Bronchial epithelial cell (primary cell): ENCODE measurements at regions not wholly inside any gene's neighbourhood (a gene's known extent, or its start where the extent isn't known, plus 50 kb on each side); places are given as distances from the start of the nearest gene placed in this dataset.

ENCODE experiments used
- DNase-seq: peaks from one replicate; pipeline ENCODE4 v3.0.0-alpha.2; 2010; ENCODE audit warnings: low read depth
- FAIRE-seq: peaks from 2 replicates; lab custom pipeline; 2011; peaks lifted over from hg19 to GRCh38; lab: Jason Lieb, UNC
- H3K27me3 ChIP-seq: 2 replicates; pipeline ENCODE4 v1.5.1; 2011; ENCODE audit warnings: low read length; ENCODE audit not compliant: control insufficient read depth, insufficient read depth
- H3K36me3 ChIP-seq: 2 replicates; pipeline ENCODE4 v1.5.1; 2011; ENCODE audit warnings: low read length; ENCODE audit not compliant: control insufficient read depth, insufficient read depth
- H3K4me3 ChIP-seq: 2 replicates; pipeline ENCODE4 v1.5.1; 2011; ENCODE audit warnings: mild to moderate bottlenecking, low read depth, low read length, control low read depth
- TF ChIP-seq, protein P1 (sequence below): IDR thresholded peaks from 2 replicates; pipeline ENCODE4 v1.5.1; 2011; ENCODE audit warnings: mild to moderate bottlenecking, moderate library complexity, low read length, control low read depth, inconsistent platforms; ENCODE audit not compliant: insufficient read depth, severe bottlenecking

GRCh38 chr12:92331383-92331782, 185.7 kb upstream of the BTG1 start:
- TF ChIP-seq, protein P1, sequence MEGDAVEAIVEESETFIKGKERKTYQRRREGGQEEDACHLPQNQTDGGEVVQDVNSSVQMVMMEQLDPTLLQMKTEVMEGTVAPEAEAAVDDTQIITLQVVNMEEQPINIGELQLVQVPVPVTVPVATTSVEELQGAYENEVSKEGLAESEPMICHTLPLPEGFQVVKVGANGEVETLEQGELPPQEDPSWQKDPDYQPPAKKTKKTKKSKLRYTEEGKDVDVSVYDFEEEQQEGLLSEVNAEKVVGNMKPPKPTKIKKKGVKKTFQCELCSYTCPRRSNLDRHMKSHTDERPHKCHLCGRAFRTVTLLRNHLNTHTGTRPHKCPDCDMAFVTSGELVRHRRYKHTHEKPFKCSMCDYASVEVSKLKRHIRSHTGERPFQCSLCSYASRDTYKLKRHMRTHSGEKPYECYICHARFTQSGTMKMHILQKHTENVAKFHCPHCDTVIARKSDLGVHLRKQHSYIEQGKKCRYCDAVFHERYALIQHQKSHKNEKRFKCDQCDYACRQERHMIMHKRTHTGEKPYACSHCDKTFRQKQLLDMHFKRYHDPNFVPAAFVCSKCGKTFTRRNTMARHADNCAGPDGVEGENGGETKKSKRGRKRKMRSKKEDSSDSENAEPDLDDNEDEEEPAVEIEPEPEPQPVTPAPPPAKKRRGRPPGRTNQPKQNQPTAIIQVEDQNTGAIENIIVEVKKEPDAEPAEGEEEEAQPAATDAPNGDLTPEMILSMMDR: no peak
- Histone ChIP-seq H3K27me3 (no peaks in the 10 kb centered on the region), H3K4me3 (no peak overlapping the region), H3K36me3 (no peaks in the 10 kb centered on the region)
- DNase-seq: no peak
- FAIRE-seq: no peak

DNA sequence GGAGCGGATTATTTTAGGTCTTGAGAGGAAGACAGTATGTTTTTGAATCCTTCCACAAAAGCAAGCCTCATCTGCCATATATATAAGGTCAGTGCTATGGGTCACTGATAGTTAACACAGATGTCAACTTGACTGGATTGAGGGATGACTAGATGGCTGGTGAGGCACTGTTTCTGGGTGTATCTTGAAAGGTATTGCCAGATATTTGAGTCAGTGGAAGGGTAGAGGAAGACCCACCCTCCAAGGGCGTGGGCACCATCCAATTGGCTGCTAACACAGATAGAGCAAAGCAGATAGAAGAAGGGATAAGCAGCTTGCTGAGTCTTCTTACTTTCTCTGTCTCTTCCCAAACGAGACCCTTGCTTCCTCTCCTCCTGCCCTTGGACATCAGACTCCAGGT, 185.0 kb upstream of the BTG1 start:
- DNase-seq (peak; percentile 2), FAIRE-seq (no peak)
- TF ChIP-seq, protein P1: no peak
- Histone ChIP-seq H3K4me3 (no peak overlapping the region), H3K36me3 (no peaks in the 10 kb centered on the region), H3K27me3 (no peaks in the 10 kb centered on the region)

DNA sequence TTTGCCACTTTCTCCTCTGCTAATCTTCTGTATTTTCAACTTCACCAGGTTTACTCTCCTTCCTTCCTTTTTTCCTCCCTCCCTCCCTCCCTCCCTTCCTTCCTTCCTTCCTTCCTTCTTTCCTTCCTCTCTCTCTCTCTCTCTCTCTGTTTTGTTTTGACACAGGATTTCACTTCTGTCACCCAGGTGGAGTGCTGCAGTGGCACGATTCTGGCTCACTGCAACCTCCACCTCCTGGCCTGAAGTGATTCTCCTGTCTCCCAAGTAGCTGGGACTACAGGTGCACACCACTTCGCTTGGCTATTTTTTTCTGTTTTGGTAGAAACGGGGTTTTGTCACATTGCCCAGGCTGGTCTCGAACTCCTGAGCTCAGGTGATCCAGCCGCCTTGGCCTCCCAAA, 181.2 kb upstream of the BTG1 start:
- no peaks in the 10 kb centered on the region for H3K27me3 ChIP-seq
- H3K36me3 ChIP-seq: no peaks in the 10 kb centered on the region
- TF ChIP-seq, protein P1: no peak
- DNase-seq: no peak
- H3K4me3 ChIP-seq: no peak overlapping the region
- no peak for FAIRE-seq

DNA sequence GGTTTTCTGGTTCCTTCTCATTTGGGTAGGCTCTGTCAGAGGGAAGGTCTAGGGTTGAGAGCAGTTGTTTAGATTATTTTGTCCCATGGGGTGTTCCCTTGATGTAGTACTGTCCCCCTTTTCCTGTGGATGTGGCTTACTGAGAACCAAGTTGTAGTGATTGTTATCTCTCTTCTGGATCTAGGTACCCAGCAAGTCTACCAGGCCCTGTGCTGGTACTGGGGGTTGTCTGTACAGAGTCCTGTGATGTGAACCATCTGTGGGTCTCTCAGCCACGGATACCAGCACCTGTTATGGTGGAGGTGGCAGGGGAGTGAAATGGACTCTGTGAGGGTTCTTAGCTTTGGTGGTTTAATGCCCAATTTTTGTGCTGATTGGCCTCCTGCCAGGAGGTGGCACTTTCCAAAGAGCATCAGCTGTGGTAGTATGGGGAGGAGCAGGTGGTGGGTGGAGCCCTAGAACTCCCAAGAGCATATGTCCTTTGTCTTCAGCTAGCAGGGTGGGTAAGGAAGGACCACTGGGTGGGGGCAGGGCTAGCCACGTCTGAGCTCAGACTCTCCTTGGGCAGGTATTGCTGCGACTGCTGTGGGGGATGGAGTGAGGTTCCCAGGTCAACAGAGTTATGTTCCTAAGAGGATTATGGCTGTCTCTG, 179.3 kb upstream of the BTG1 start:
- FAIRE-seq (no peak), DNase-seq (no peak)
- TF ChIP-seq, protein P1: no peak
- Histone ChIP-seq H3K27me3 (no peaks in the 10 kb centered on the region), H3K4me3 (no peak overlapping the region), H3K36me3 (no peaks in the 10 kb centered on the region)

GRCh38 chr12:92312463-92312964, 166.9 kb upstream of the BTG1 start:
- no peaks in the 10 kb centered on the region for H3K27me3 ChIP-seq
- TF ChIP-seq, protein P1: no peak
- H3K36me3 ChIP-seq: no peaks in the 10 kb centered on the region
- FAIRE-seq (no peak), DNase-seq (no peak)
- H3K4me3 ChIP-seq: no peak overlapping the region
